H1 (cell line): ENCODE measurements at regions not wholly inside any gene's neighbourhood (a gene's known extent, or its start where the extent isn't known, plus 50 kb on each side); places are given as distances from the start of the nearest gene placed in this dataset.
A peak's percentile ranks its signal among the peaks of the same experiment; 100 is the strongest.

ENCODE experiments used
- CTCF ChIA-PET: fragments of 300-600 bp; sonication (Branson Sonifier 250); formaldehyde crosslinking; loops from one replicate; lab custom pipeline; 2021; ENCODE audit not compliant: partially characterized antibody; lab: Charles Lee
- POLR2A ChIA-PET: fragments of 300-600 bp; sonication (Branson Sonifier 250); formaldehyde crosslinking; loops from one replicate; lab custom pipeline; 2021; ENCODE audit warnings: inconsistent platforms; ENCODE audit not compliant: partially characterized antibody; lab: Charles Lee
- DNase-seq, 2 experiments: peaks; one replicate each; pipeline versions ENCODE4 v3.0.0 to v3.0.0-alpha.2; 2010 to 2022; ENCODE audit warnings: low spot score in 2 of 2, low read depth in 1 of 2, mixed read lengths in 1 of 2
- FAIRE-seq: peaks from 2 replicates; lab custom pipeline; 2011; peaks lifted over from hg19 to GRCh38; lab: Jason Lieb, UNC
- H2AFZ ChIP-seq: 2 replicates; pipeline ENCODE4 v1.8.1; 2012; ENCODE audit warnings: low read length, inconsistent platforms
- H2AK5ac ChIP-seq: 2 replicates; pipeline ENCODE4 v1.6.1; 2013; ENCODE audit warnings: low read depth, low read length
- H2BK120ac ChIP-seq: replicated peaks from 2 replicates; pipeline ENCODE3; 2013; ENCODE audit warnings: low read depth, low read length, inconsistent platforms
- H2BK12ac ChIP-seq: 2 replicates; pipeline ENCODE4 v1.6.1; 2013; ENCODE audit warnings: low read depth, low read length
- H2BK15ac ChIP-seq: 2 replicates; pipeline ENCODE4 v1.6.1; 2013; ENCODE audit warnings: low read length
- H2BK20ac ChIP-seq: 2 replicates; pipeline ENCODE4 v1.6.1; 2013; ENCODE audit warnings: low read length
- H2BK5ac ChIP-seq: 2 replicates; pipeline ENCODE4 v1.6.1; 2013; ENCODE audit warnings: low read depth, low read length
- H3K14ac ChIP-seq: 2 replicates; pipeline ENCODE4 v1.6.1; 2013; ENCODE audit warnings: inconsistent platforms; ENCODE audit not compliant: insufficient read length
- H3K18ac ChIP-seq: 2 replicates; pipeline ENCODE4 v1.6.1; 2013; ENCODE audit warnings: low read length; ENCODE audit errors: extremely low read depth
- H3K23ac ChIP-seq: 2 replicates; pipeline ENCODE4 v1.6.1; 2013; ENCODE audit warnings: inconsistent platforms; ENCODE audit not compliant: insufficient read length
- H3K23me2 ChIP-seq: 2 replicates; pipeline ENCODE4 v1.6.1; 2013; ENCODE audit warnings: low read depth, low read length
- H3K27ac ChIP-seq: 2 replicates; pipeline ENCODE4 v1.6.1; 2011; ENCODE audit warnings: low read depth, low read length, inconsistent platforms
- H3K27me3 ChIP-seq, 4 experiments: replicated peaks in 1 of 4; 1 replicate in 1 of 4; 2 replicates in 3 of 4; pipeline versions ENCODE4 v1.6.1 to v1.8.1; 2011 to 2013; ENCODE audit warnings: low read length in 3 of 4, mild to moderate bottlenecking in 3 of 4, inconsistent platforms in 2 of 4, mixed read lengths in 2 of 4, moderate library complexity in 1 of 4; ENCODE audit not compliant: control insufficient read depth in 3 of 4, insufficient read depth in 3 of 4; ENCODE audit errors: extremely low read depth in 1 of 4
- H3K36me3 ChIP-seq, 4 experiments: 2 replicates each; pipeline versions ENCODE4 v1.6.1 to v1.8.1; 2011 to 2013; ENCODE audit warnings: mild to moderate bottlenecking in 4 of 4, low read length in 3 of 4, moderate library complexity in 2 of 4, control low read depth in 1 of 4, inconsistent platforms in 1 of 4; ENCODE audit not compliant: insufficient read depth in 4 of 4, control insufficient read depth in 2 of 4
- H3K4ac ChIP-seq: replicated peaks from 2 replicates; pipeline ENCODE3; 2013; ENCODE audit warnings: low read length, low read depth, mixed read lengths, inconsistent platforms; ENCODE audit not compliant: insufficient read length
- H3K4me1 ChIP-seq, 4 experiments: replicated peaks in 1 of 4; 1 replicate in 1 of 4; 2 replicates in 3 of 4; pipeline versions ENCODE4 v1.6.1 to v1.8.1; 2011 to 2013; ENCODE audit warnings: low read length in 3 of 4, inconsistent platforms in 2 of 4, mixed read lengths in 1 of 4; ENCODE audit not compliant: insufficient read depth in 4 of 4, control insufficient read depth in 3 of 4
- H3K4me2 ChIP-seq, 2 experiments: 2 replicates each; pipeline versions ENCODE4 v1.6.1 to v1.8.1; 2011 to 2013; ENCODE audit warnings: low read depth in 2 of 2, low read length in 2 of 2, control low read depth in 1 of 2, inconsistent platforms in 1 of 2, mild to moderate bottlenecking in 1 of 2; ENCODE audit not compliant: insufficient read depth in 1 of 2
- H3K4me3 ChIP-seq, 4 experiments: fragments of 200-600, 300-600 bp in 1 of 4; sonication (generic), shearing (Covaris generic), sonication (Bioruptor Twin) in 1 of 4; 2 replicates each; pipeline versions ENCODE4 v1.5.1 to v1.8.1; 2011 to 2016; ENCODE audit warnings: low read length in 4 of 4, low read depth in 3 of 4, control low read depth in 2 of 4, inconsistent platforms in 2 of 4, mild to moderate bottlenecking in 2 of 4, mixed read lengths in 1 of 4, moderate library complexity in 1 of 4; ENCODE audit not compliant: insufficient read depth in 2 of 4; ENCODE audit errors: extremely low read depth in 1 of 4
- H3K56ac ChIP-seq: replicated peaks from 2 replicates; pipeline ENCODE3; 2013; ENCODE audit warnings: low read depth, mild to moderate bottlenecking, mixed read lengths, low read length, inconsistent platforms; ENCODE audit not compliant: insufficient read length
- H3K79me1 ChIP-seq: 2 replicates; pipeline ENCODE4 v1.6.1; 2013; ENCODE audit warnings: low read depth, low read length, control low read depth
- H3K79me2 ChIP-seq, 2 experiments: 2 replicates each; pipeline versions ENCODE4 v1.6.1 to v1.8.1; 2012 to 2013; ENCODE audit warnings: low read length in 2 of 2, mild to moderate bottlenecking in 2 of 2, inconsistent platforms in 1 of 2; ENCODE audit not compliant: insufficient read depth in 2 of 2, control insufficient read depth in 1 of 2
- H3K9ac ChIP-seq, 4 experiments: replicated peaks in 1 of 4; 1 replicate in 1 of 4; 2 replicates in 3 of 4; pipeline versions ENCODE4 v1.6.1 to v1.8.1; 2011 to 2013; ENCODE audit warnings: low read depth in 3 of 4, low read length in 3 of 4, control low read depth in 2 of 4, mild to moderate bottlenecking in 2 of 4, moderate library complexity in 2 of 4, inconsistent platforms in 1 of 4; ENCODE audit errors: extremely low read depth in 1 of 4
- H3K9me3 ChIP-seq, 2 experiments: 2 replicates each; pipeline versions ENCODE4 v1.6.1 to v1.8.1; 2012 to 2013; ENCODE audit warnings: mild to moderate bottlenecking in 2 of 2, moderate library complexity in 2 of 2, control low read depth in 1 of 2, inconsistent platforms in 1 of 2, low read depth in 1 of 2, low read length in 1 of 2, mixed read lengths in 1 of 2; ENCODE audit not compliant: insufficient read depth in 2 of 2
- H4K20me1 ChIP-seq, 2 experiments: replicated peaks in 1 of 2; 2 replicates each; pipeline versions ENCODE3 to v1.8.1; 2011 to 2013; ENCODE audit warnings: inconsistent platforms in 2 of 2, low read length in 2 of 2, mild to moderate bottlenecking in 1 of 2; ENCODE audit not compliant: insufficient read depth in 2 of 2, control insufficient read depth in 1 of 2
- H4K5ac ChIP-seq: 2 replicates; pipeline ENCODE4 v1.6.1; 2013; ENCODE audit warnings: low read length, low read depth, mixed read lengths, inconsistent platforms; ENCODE audit not compliant: insufficient read length
- H4K8ac ChIP-seq: 2 replicates; pipeline ENCODE4 v1.8.0; 2013; ENCODE audit warnings: mild to moderate bottlenecking, moderate library complexity, low read length, inconsistent platforms; ENCODE audit not compliant: insufficient read depth; ENCODE audit errors: extremely low read depth
- H4K91ac ChIP-seq: replicated peaks from 2 replicates; pipeline ENCODE3; 2013; ENCODE audit warnings: low read length, mixed read lengths, inconsistent platforms; ENCODE audit not compliant: insufficient read length
- HDAC6 ChIP-seq: IDR thresholded peaks from one replicate; pipeline ENCODE4 v1.7.1; 2012; ENCODE audit warnings: low read depth, mild to moderate bottlenecking, inconsistent platforms, low read length, moderate library complexity
- KDM1A ChIP-seq: fragments of 200-600, 300-600 bp; sonication (generic); IDR thresholded peaks from 2 replicates; pipeline ENCODE4 v1.7.1; 2016; ENCODE audit warnings: mild to moderate bottlenecking, low read length, borderline replicate concordance
- POLR2A ChIP-seq, 2 experiments: IDR thresholded peaks; 1 replicate in 1 of 2; 2 replicates in 1 of 2; pipeline ENCODE4 v1.6.1; 2011; ENCODE audit warnings: low read depth in 2 of 2, low read length in 2 of 2, mild to moderate bottlenecking in 2 of 2; ENCODE audit errors: control extremely low read depth in 1 of 2
- POLR2AphosphoS5 ChIP-seq: IDR thresholded peaks from 2 replicates; pipeline ENCODE4 v1.6.1; 2011; ENCODE audit warnings: low read depth, low read length
- SP2 ChIP-seq: IDR thresholded peaks from 2 replicates; pipeline ENCODE4 v1.6.1; 2012; ENCODE audit warnings: mild to moderate bottlenecking, low read length, inconsistent platforms
- SRF ChIP-seq: IDR thresholded peaks from 2 replicates; pipeline ENCODE4 v1.6.1; 2011; ENCODE audit warnings: mild to moderate bottlenecking, low read depth, low read length, moderate library complexity
- SUZ12 ChIP-seq: fragments of 200-600 bp; sonication (generic); IDR thresholded peaks from 2 replicates; pipeline ENCODE4 v1.6.1; 2012; ENCODE audit warnings: mild to moderate bottlenecking, inconsistent platforms, low read length, moderate library complexity, mixed read lengths
- TAF1 ChIP-seq: IDR thresholded peaks from 2 replicates; pipeline ENCODE4 v1.6.1; 2011; ENCODE audit warnings: mild to moderate bottlenecking, low read depth, low read length
- TCF12 ChIP-seq: IDR thresholded peaks from 2 replicates; pipeline ENCODE4 v1.6.1; 2011; ENCODE audit warnings: low read depth, mild to moderate bottlenecking, low read length
- WGBS, 2 experiments: shearing (Covaris generic) in 1 of 2; methylation state at CpG; one replicate each; pipeline versions ENCODE4 v1.1.6 to v1.1.7; 2013 to 2015; ENCODE audit warnings: low lambda C conversion rate in 2 of 2, mixed read lengths in 2 of 2, inconsistent platforms in 1 of 2, low coverage in 1 of 2, missing lambda C conversion rate in 1 of 2; ENCODE audit not compliant: insufficient replicate concordance in 2 of 2, insufficient coverage in 1 of 2, insufficient read length in 1 of 2; ENCODE audit errors: extremely low coverage in 1 of 2, missing lambda C conversion rate in 1 of 2; 5-methylcytosine and 5-hydroxymethylcytosine counted together
- TF ChIP-seq, protein P1 (sequence below): IDR thresholded peaks from 2 replicates; pipeline ENCODE4 v1.6.1; 2011; ENCODE audit warnings: low read length, improper control_type of control experiment

DNA sequence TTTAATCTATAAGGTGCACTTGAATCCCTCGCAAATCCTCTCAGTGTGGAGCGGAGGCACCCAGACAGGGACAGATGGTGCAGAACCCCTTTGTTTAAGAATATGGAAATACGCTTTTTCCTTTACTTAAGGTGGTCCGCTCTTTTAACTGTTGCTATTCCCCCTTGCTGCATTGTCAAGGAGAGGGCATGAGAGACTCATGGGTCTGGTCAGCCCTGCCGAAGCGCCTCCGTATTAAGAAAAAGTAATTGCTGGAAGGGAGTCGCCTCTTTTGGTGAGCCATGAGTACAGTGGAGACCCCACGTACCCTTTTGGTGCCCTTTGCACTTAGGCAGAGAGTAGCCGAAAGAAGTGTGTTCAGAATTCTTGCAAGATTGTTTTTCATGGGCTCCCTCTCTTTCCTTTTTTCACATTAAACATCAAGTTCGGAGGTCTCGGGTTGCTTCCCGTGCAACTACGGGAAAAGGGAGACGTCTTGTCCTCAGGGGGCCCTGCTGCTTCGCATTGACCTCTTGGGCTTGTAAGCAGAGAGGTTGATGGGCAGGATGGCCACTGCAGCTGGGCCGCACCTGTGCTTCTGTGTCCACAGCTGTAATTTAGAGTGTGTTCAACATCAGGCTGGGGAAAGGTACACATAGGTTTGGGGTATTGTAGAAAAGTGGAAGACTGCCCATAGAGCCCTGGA, 109.6 kb downstream of the SPRY1 start:
- FAIRE-seq, result peak; percentile 60
- CTCF ChIA-PET, result interaction anchor here (1.8 kb wide), 1 partner anchor 58 kb away, joined by 6 read pairs; no protein-coding TSS in a partner anchor
- no peaks in the 10 kb centered on the region for H4K20me1 ChIP-seq
- TF ChIP-seq TAF1 (peak; percentile 4), TCF12 (0 out of 2 replicates have a peak, but pooled peaks have one; percentile 34), SP2 (no peak), POLR2A (IDR thresholded peaks at IDR 0.05; ENCODE audit: control extremely low read depth in 1 of 2, low read depth in 2 of 2, low read length in 2 of 2) (peak; percentile 5 to 82; a peak in 2 of 3 replicates), HDAC6 (no peak), SRF (no peak), SUZ12 (no peak), KDM1A (no peak), POLR2AphosphoS5 (peak; percentile 1; the same call in 1 of the 2 replicates)
- TF ChIP-seq, protein P1, sequence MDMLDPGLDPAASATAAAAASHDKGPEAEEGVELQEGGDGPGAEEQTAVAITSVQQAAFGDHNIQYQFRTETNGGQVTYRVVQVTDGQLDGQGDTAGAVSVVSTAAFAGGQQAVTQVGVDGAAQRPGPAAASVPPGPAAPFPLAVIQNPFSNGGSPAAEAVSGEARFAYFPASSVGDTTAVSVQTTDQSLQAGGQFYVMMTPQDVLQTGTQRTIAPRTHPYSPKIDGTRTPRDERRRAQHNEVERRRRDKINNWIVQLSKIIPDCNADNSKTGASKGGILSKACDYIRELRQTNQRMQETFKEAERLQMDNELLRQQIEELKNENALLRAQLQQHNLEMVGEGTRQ, result no peak

More for the DNA sequence above, 109.6 kb downstream of the SPRY1 start:
- Histone ChIP-seq H2BK20ac (peak overlapping the region; percentile 75; the same call in 1 of the 2 replicates), H4K5ac (peak overlapping the region; percentile 42), H2AFZ (0 out of 2 replicates have a peak overlapping the region, but pooled peaks have one; percentile 22), H3K27me3 (no peaks in the 10 kb centered on the region; a peak in 2 of 7 replicates), H3K18ac (peak overlapping the region; percentile 95), H2AK5ac (peak overlapping the region; percentile 97), H3K79me2 (no peaks in the 10 kb centered on the region), H3K23me2 (peaks cover 3% of the 10 kb centered on the region; the same call in 1 of the 2 replicates), H3K27ac (peak overlapping the region; percentile 86), H3K9me3 (peaks cover 5 to 8% of the 10 kb centered on the region in 2 experiments; a peak in 2 of 4 replicates), H3K56ac (no peak overlapping the region), H3K14ac (peak overlapping the region; percentile 2), H3K4ac (peak overlapping the region; percentile 53), H4K91ac (peak overlapping the region; percentile 81), H3K4me2 (peak overlapping the region; percentile 81 to 99), H3K9ac (peak overlapping the region in 3 of 4 experiments; percentile 73 to 93 (median 80); a peak in 6 of 7 replicates), H4K8ac (peak overlapping the region; percentile 77; the same call in 1 of the 2 replicates), H2BK15ac (no peak overlapping the region; the same call in 1 of the 2 replicates), H3K23ac (peak overlapping the region; percentile 17), H2BK5ac (peak overlapping the region; percentile 96), H2BK12ac (peak overlapping the region; percentile 100), H3K36me3 (peaks cover 0 to 4% (median 1%) of the 10 kb centered on the region in 4 experiments; a peak in 3 of 8 replicates), H3K4me3 (peak overlapping the region; percentile 43 to 63 (median 50)), H2BK120ac (peak overlapping the region; percentile 63), H3K4me1 (peaks cover 6 to 15% (median 9%) of the 10 kb centered on the region in 4 experiments), H3K79me1 (no peaks in the 10 kb centered on the region)
- POLR2A ChIA-PET, result interaction anchor here (1.3 kb wide), 1 partner anchor 41 kb away, joined by 5 read pairs; no protein-coding TSS in a partner anchor
- 12% methylated on average over 13 of the region's 17 CpGs; no CpG with 5 or more reads in 1 of the 2 experiments for WGBS, 2 experiments
- DNase-seq, result peak in 1 of 2 experiments; percentile 60
